ENCODE measurements at regions not wholly inside any gene's neighbourhood (a gene's known extent, or its start where the extent isn't known, plus 50 kb on each side); places are given as distances from the start of the nearest gene placed in this dataset.

DNA sequence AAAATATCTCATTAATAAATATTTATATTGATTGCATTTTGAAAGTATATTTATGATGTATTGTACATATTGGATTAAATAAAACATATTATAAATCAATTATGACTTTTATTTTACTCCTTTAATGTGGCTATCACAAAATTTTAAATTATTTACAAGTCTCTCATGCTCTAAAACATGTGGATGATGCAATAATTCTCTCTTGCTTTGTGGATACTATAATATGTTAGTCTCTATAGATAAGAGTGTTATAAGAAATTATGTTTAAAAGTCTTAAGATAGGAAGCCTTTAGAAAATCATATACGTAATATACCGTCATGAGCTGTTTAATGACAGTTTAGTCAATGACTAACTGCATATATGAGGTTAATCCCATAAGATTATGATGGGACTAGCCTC, 547.4 kb upstream of the ALCAM start:
- H3K27ac Mint-ChIP-seq = no peak overlapping the region
- ChIA-PET CTCF (no interaction called here), POLR2A (no interaction called here)

DNA sequence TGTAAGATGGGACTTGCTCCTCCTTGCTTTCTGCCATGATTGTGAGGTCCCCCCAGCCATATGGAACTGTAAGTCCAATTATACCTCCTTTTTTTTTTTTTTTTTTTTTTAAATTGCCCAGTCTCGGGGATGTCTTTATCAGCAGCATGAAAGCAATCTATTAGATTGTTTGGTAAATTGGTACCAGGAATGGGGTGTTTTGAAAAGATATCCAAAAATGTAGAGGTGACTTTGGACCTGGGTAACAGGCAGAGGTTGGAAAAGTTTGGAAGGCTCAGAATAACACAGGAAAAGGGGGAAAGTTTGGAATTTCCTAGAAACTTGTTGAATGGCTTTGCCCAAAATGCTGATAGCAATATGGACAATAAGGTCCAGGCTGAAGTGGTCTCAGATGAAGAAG, 545.8 kb upstream of the ALCAM start:
- Mint-ChIP-seq H3K4me3 (no peak overlapping the region), H3K9me3 (ENCODE audit: insufficient read depth) (peaks cover 7% of the 10 kb centered on the region), H3K27ac (no peak overlapping the region), H3K36me3 (ENCODE audit: low read depth) (no peaks in the 10 kb centered on the region), H3K27me3 (ENCODE audit: low read depth) (no peaks in the 10 kb centered on the region), H3K4me1 (ENCODE audit: low read depth) (no peaks in the 10 kb centered on the region)
- ATAC-seq (no peak), DNase-seq (no peak)
- CTCF ChIA-PET = no interaction called here
- POLR2A ChIA-PET = no interaction called here

More for the DNA sequence above, 547.4 kb upstream of the ALCAM start:
- H3K36me3 Mint-ChIP-seq (ENCODE audit: low read depth) = no peaks in the 10 kb centered on the region
- DNase-seq (no peak), ATAC-seq (no peak)
- no peak overlapping the region for H3K4me3 Mint-ChIP-seq
- H3K9me3 Mint-ChIP-seq (ENCODE audit: insufficient read depth) = peaks cover 7% of the 10 kb centered on the region
- H3K27me3 Mint-ChIP-seq (ENCODE audit: low read depth) = no peaks in the 10 kb centered on the region
- no peaks in the 10 kb centered on the region for H3K4me1 Mint-ChIP-seq (ENCODE audit: low read depth)

DNA sequence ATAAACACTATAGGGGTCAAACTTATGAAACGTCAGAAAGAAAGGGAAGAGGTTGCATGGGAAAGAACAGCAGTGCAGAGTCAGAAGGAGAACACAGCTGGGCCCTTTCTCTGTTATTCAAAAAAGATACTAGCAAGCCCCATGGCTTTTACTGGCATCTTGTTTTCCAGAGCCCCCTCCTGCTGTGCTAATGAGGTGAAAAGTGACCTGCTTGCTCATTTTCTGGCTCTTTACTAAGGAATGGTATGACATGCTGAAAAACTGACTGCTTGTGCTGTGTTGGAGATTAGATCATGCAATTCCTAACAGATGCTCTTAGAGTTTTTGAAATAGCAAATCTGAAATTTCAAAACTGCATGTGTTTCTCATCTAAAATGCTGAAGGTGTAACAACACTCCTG, 541.6 kb upstream of the ALCAM start:
- ATAC-seq (no peak), DNase-seq (no peak)
- H3K27me3 Mint-ChIP-seq (ENCODE audit: low read depth) = no peaks in the 10 kb centered on the region
- CTCF ChIA-PET = no interaction called here
- no peak overlapping the region for H3K4me3 Mint-ChIP-seq
- no peaks in the 10 kb centered on the region for H3K36me3 Mint-ChIP-seq (ENCODE audit: low read depth)
- POLR2A ChIA-PET = no interaction called here
- peaks cover 7% of the 10 kb centered on the region for H3K9me3 Mint-ChIP-seq (ENCODE audit: insufficient read depth)
- no peak overlapping the region for H3K27ac Mint-ChIP-seq
- no peaks in the 10 kb centered on the region for H3K4me1 Mint-ChIP-seq (ENCODE audit: low read depth)

GRCh38 chr3:104831071-104831470, 535.6 kb upstream of the ALCAM start:
- CTCF ChIA-PET = no interaction called here
- POLR2A ChIA-PET = no interaction called here
- Mint-ChIP-seq H3K4me3 (no peak overlapping the region), H3K4me1 (ENCODE audit: low read depth) (no peaks in the 10 kb centered on the region), H3K36me3 (ENCODE audit: low read depth) (no peaks in the 10 kb centered on the region), H3K27ac (no peak overlapping the region), H3K27me3 (ENCODE audit: low read depth) (no peaks in the 10 kb centered on the region), H3K9me3 (ENCODE audit: insufficient read depth) (no peaks in the 10 kb centered on the region)
- no peak for ATAC-seq
- no peak for DNase-seq

DNA sequence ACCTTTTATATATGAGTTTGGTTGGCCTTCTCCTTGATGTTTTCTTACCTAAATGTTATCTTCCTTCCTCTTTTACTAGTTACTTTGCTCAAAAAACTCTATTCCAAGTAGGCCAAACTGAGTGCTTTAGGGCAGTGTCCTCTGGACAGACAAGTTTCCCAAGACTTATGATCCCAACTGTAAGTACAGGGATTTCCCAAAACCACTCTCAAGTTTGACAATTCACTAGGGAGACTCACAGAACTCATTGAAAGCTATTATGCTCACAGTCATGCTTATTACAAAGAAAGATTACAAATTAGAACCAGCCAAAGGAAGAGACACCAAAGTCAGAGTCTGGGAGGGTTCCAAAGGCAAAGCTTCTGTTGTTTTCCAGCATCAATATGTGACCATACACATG, 534.2 kb upstream of the ALCAM start:
- Mint-ChIP-seq H3K27me3 (ENCODE audit: low read depth) (no peaks in the 10 kb centered on the region), H3K27ac (no peak overlapping the region), H3K4me3 (no peak overlapping the region), H3K9me3 (ENCODE audit: insufficient read depth) (no peaks in the 10 kb centered on the region), H3K4me1 (ENCODE audit: low read depth) (no peaks in the 10 kb centered on the region), H3K36me3 (ENCODE audit: low read depth) (no peaks in the 10 kb centered on the region)
- ChIA-PET CTCF (no interaction called here), POLR2A (no interaction called here)
- no peak for ATAC-seq
- DNase-seq = no peak

DNA sequence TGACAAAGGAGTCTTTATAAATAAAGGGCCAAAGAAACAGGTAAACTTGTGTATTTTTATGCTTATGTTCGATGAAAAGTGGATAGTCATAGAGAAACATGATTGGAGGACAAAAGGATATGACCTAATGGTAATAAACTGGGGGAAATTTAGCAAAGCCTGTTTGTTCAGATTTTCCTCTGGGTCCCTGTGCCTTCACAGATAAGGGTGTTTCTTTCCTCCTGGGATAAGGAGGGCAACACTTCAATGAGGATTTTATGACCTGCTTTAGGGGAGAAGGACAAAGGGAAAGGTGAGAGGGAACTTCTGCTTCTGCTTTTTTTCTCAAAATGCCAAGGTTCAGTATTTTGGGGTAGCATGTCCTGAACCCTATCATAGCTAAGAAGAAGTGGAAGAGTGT, 531.3 kb upstream of the ALCAM start:
- Mint-ChIP-seq H3K4me3 (no peak overlapping the region), H3K27me3 (ENCODE audit: low read depth) (no peaks in the 10 kb centered on the region), H3K27ac (no peak overlapping the region), H3K4me1 (ENCODE audit: low read depth) (no peaks in the 10 kb centered on the region), H3K9me3 (ENCODE audit: insufficient read depth) (no peaks in the 10 kb centered on the region), H3K36me3 (ENCODE audit: low read depth) (no peaks in the 10 kb centered on the region)
- POLR2A ChIA-PET = no interaction called here
- ATAC-seq = no peak
- CTCF ChIA-PET = no interaction called here
- DNase-seq = no peak

DNA sequence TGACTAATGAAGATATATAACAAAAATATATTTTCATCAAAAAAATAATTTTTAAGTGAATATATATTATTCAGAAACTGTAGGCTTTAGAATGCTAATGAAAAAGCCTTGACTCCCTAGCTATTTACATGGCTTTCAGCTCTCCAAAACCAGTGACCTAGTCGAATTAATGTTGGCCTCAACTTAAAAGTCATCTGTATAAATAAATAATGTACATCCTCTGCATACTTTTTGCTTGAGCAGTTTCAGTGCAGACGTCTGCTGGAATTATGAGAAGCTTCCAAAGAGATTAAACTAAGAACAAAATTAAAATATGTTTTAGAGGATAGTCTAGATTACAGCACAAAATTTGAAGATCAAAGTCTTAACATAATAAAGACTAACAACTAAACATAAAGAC, 520.4 kb upstream of the ALCAM start:
- no peak overlapping the region for H3K27ac Mint-ChIP-seq
- no peaks in the 10 kb centered on the region for H3K4me1 Mint-ChIP-seq (ENCODE audit: low read depth)
- H3K4me3 Mint-ChIP-seq = no peak overlapping the region
- no peaks in the 10 kb centered on the region for H3K36me3 Mint-ChIP-seq (ENCODE audit: low read depth)
- ATAC-seq (no peak), DNase-seq (no peak)
- ChIA-PET POLR2A (no interaction called here), CTCF (no interaction called here)
- H3K27me3 Mint-ChIP-seq (ENCODE audit: low read depth) = no peaks in the 10 kb centered on the region
- no peaks in the 10 kb centered on the region for H3K9me3 Mint-ChIP-seq (ENCODE audit: insufficient read depth)

- ChIA-PET CTCF (no interaction called here), POLR2A (no interaction called here)
- H3K4me1 Mint-ChIP-seq (ENCODE audit: low read depth) = no peaks in the 10 kb centered on the region
- DNase-seq (no peak), ATAC-seq (no peak)
- H3K36me3 Mint-ChIP-seq (ENCODE audit: low read depth) = no peaks in the 10 kb centered on the region
- no peak overlapping the region for H3K27ac Mint-ChIP-seq
- no peak overlapping the region for H3K4me3 Mint-ChIP-seq
- H3K27me3 Mint-ChIP-seq (ENCODE audit: low read depth) = no peaks in the 10 kb centered on the region
- no peaks in the 10 kb centered on the region for H3K9me3 Mint-ChIP-seq (ENCODE audit: insufficient read depth)
These were observed 517.6 kb upstream of the ALCAM start for GRCh38 chr3:104849070-104849469.

DNA sequence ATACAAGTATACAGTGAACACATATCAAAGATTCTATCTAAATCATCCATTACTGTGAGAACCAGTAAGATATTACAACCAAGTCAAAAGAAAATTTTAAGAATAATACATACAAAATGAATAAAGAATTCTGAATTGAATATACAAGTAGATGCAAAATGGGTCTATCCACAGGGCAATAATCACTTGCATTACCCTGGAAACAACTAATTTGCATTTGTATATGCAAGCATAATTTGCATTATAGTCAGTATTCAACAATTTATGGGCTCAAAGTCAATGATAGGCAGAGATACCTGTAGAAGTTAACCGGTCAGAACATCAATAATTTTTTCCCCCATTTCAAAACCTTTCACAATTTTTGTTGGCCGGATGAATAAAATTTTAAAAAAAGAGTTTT, 512.2 kb upstream of the ALCAM start:
- Mint-ChIP-seq H3K9me3 (ENCODE audit: insufficient read depth) (no peaks in the 10 kb centered on the region), H3K27me3 (ENCODE audit: low read depth) (no peaks in the 10 kb centered on the region), H3K27ac (no peak overlapping the region), H3K4me1 (ENCODE audit: low read depth) (no peaks in the 10 kb centered on the region), H3K4me3 (no peak overlapping the region), H3K36me3 (ENCODE audit: low read depth) (no peaks in the 10 kb centered on the region)
- no peak for DNase-seq
- ChIA-PET POLR2A (no interaction called here), CTCF (no interaction called here)
- no peak for ATAC-seq

DNA sequence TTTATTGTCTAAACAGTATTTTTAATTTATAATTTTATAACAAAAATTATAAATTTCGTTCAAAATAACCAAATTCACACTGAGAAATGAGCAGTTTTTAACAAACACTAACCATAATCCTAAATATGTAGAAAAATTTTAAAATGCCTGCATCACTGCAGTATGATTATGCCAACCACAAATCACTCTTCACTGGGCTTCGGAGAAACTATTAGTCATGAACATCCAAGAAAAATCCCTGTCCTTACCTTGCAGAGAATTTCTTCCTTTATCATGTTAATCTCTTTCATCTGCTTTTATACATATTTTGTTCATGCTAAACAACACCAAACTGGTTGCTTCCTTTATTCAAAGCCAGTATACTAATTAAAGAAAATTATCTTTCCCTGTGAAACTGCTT, 511.0 kb upstream of the ALCAM start:
- Mint-ChIP-seq H3K36me3 (ENCODE audit: low read depth) (no peaks in the 10 kb centered on the region), H3K4me1 (ENCODE audit: low read depth) (no peaks in the 10 kb centered on the region), H3K9me3 (ENCODE audit: insufficient read depth) (no peaks in the 10 kb centered on the region), H3K27ac (no peak overlapping the region), H3K4me3 (no peak overlapping the region), H3K27me3 (ENCODE audit: low read depth) (no peaks in the 10 kb centered on the region)
- POLR2A ChIA-PET = no interaction called here
- CTCF ChIA-PET = no interaction called here
- ATAC-seq (no peak), DNase-seq (no peak)

DNA sequence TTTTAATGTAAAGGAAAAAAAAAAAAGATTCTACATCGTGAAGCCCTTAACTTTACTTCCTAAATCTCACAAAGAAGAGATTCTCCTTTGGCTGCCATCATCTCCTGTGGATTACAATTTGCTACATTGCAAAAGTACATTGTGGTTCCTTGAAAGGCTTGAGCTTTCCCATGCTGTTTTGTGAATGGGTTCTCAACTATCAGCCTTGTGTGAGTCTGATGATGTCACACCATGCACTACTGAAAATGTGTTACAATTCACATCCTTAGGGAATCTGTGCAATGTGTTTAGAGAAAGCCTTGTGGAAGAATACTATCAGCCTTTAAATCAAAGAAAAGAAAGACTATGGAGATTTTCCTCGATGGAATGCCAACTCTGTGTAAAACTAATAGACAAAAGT, 510.0 kb upstream of the ALCAM start:
- Mint-ChIP-seq H3K27ac (no peak overlapping the region), H3K9me3 (ENCODE audit: insufficient read depth) (no peaks in the 10 kb centered on the region), H3K4me1 (ENCODE audit: low read depth) (no peaks in the 10 kb centered on the region), H3K4me3 (no peak overlapping the region), H3K36me3 (ENCODE audit: low read depth) (no peaks in the 10 kb centered on the region), H3K27me3 (ENCODE audit: low read depth) (no peaks in the 10 kb centered on the region)
- CTCF ChIA-PET = no interaction called here
- no peak for ATAC-seq
- no peak for DNase-seq
- POLR2A ChIA-PET = no interaction called here

- POLR2A ChIA-PET = no interaction called here
These were observed 498.4 kb upstream of the ALCAM start for GRCh38 chr3:104868291-104868690.

GRCh38 chr3:104870276-104870675, 496.4 kb upstream of the ALCAM start:
- Mint-ChIP-seq H3K4me3 (no peak overlapping the region), H3K27ac (no peak overlapping the region), H3K9me3 (ENCODE audit: insufficient read depth) (no peaks in the 10 kb centered on the region), H3K4me1 (ENCODE audit: low read depth) (no peaks in the 10 kb centered on the region), H3K36me3 (ENCODE audit: low read depth) (no peaks in the 10 kb centered on the region), H3K27me3 (ENCODE audit: low read depth) (no peaks in the 10 kb centered on the region)
- POLR2A ChIA-PET = no interaction called here
- ATAC-seq (no peak), DNase-seq (no peak)
- CTCF ChIA-PET = no interaction called here

More at GRCh38 chr3:104868291-104868690, 498.4 kb upstream of the ALCAM start:
- DNase-seq (no peak), ATAC-seq (no peak)
- Mint-ChIP-seq H3K36me3 (ENCODE audit: low read depth) (no peaks in the 10 kb centered on the region), H3K27ac (no peak overlapping the region), H3K9me3 (ENCODE audit: insufficient read depth) (no peaks in the 10 kb centered on the region), H3K27me3 (ENCODE audit: low read depth) (no peaks in the 10 kb centered on the region), H3K4me1 (ENCODE audit: low read depth) (no peaks in the 10 kb centered on the region), H3K4me3 (no peak overlapping the region)
- CTCF ChIA-PET = no interaction called here

- no peak overlapping the region for H3K4me3 Mint-ChIP-seq
- H3K9me3 Mint-ChIP-seq (ENCODE audit: insufficient read depth) = no peaks in the 10 kb centered on the region
- ChIA-PET CTCF (no interaction called here), POLR2A (no interaction called here)
- no peaks in the 10 kb centered on the region for H3K36me3 Mint-ChIP-seq (ENCODE audit: low read depth)
- no peak overlapping the region for H3K27ac Mint-ChIP-seq
- ATAC-seq = no peak
- H3K27me3 Mint-ChIP-seq (ENCODE audit: low read depth) = no peaks in the 10 kb centered on the region
- DNase-seq = no peak
- no peaks in the 10 kb centered on the region for H3K4me1 Mint-ChIP-seq (ENCODE audit: low read depth)
These were observed 493.4 kb upstream of the ALCAM start for GRCh38 chr3:104873331-104873730.
